22Rv1 (cell line): ENCODE measurements at regions not wholly inside any gene's neighbourhood (a gene's known extent, or its start where the extent isn't known, plus 50 kb on each side); places are given as distances from the start of the nearest gene placed in this dataset.
"Not testable (repeated sequence)": the region's sequence is repeated elsewhere in the genome, so short reads cannot be mapped to it uniquely, and the experiment has no call there.

Experiments used
- ZFX ChIP-seq: fragments of 450-650 bp; IDR thresholded peaks from 2 replicates; pipeline ENCODE4 v1.6.1; 2017; ENCODE audit warnings: antibody characterized with exemption, borderline replicate concordance
- TF ChIP-seq, protein P1 (sequence below): fragments of 450-650 bp; IDR thresholded peaks from 2 replicates; pipeline ENCODE4 v1.5.1; 2017; ENCODE audit warnings: mild to moderate bottlenecking

DNA sequence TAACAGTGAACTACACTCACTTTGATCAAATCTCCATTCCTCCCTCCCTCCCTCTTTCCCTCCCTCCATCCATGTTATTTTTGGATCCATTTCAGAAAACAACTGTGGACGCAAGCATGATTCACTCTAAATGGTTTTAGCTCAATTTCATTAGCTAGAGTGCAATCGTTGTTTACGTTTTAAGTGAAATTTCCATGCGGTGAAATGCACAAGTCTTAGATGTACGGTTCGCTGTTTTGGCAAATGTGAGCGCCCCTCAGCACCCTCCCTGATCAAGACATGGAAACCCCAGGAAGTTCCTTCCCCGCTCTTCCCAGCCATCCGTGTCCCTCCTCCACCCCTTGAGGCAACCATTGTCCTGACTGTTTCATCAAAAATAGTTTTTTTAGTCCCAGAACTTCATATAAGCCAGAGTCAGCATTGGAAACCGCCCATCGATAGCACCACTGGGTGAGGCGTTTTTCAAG, 206.3 kb downstream of the NPIPB11 start:
- TF ChIP-seq, protein P1, sequence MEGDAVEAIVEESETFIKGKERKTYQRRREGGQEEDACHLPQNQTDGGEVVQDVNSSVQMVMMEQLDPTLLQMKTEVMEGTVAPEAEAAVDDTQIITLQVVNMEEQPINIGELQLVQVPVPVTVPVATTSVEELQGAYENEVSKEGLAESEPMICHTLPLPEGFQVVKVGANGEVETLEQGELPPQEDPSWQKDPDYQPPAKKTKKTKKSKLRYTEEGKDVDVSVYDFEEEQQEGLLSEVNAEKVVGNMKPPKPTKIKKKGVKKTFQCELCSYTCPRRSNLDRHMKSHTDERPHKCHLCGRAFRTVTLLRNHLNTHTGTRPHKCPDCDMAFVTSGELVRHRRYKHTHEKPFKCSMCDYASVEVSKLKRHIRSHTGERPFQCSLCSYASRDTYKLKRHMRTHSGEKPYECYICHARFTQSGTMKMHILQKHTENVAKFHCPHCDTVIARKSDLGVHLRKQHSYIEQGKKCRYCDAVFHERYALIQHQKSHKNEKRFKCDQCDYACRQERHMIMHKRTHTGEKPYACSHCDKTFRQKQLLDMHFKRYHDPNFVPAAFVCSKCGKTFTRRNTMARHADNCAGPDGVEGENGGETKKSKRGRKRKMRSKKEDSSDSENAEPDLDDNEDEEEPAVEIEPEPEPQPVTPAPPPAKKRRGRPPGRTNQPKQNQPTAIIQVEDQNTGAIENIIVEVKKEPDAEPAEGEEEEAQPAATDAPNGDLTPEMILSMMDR: not testable (repeated sequence)
- TF ChIP-seq ZFX: not testable (repeated sequence)
